ENCODE measurements at regions not wholly inside any gene's neighbourhood (a gene's known extent, or its start where the extent isn't known, plus 50 kb on each side); places are given as distances from the start of the nearest gene placed in this dataset.
A peak's percentile ranks its signal among the peaks of the same experiment; 100 is the strongest.

- intact Hi-C loops (cut with DNase I; ENCODE audit: low total_unique reads) = no loop called here
- TF ChIP-seq POLR2A (IDR thresholded peaks at IDR 0.05) (no peak), POLR2AphosphoS5 (IDR thresholded peaks at IDR 0.05) (no peak), CTCF (IDR thresholded peaks at IDR 0.05) (no peak), EP300 (IDR thresholded peaks at IDR 0.05) (no peak)
- peaks cover 0 to 7% (median 2%) of the 10 kb centered on the region in 4 donors for H3K4me1 ChIP-seq
- no peak for DNase-seq
- no peaks in the 10 kb centered on the region for H3K27me3 ChIP-seq
- peaks cover 0 to 10% (median 4%) of the 10 kb centered on the region in 4 donors for H3K9me3 ChIP-seq
- 86 to 95% (median 89%) methylated on average over 5 of the region's 5 CpGs for WGBS, 5 donors
- no peak overlapping the region for H3K27ac ChIP-seq
- H3K4me3 ChIP-seq = no peak overlapping the region
- H3K36me3 ChIP-seq = no peaks in the 10 kb centered on the region
These were observed 165.3 kb upstream of the GAS1 start for GRCh38 chr9:87112656-87113055.

GRCh38 chr9:87113874-87114273 lies 166.6 kb upstream of the GAS1 start:
- intact Hi-C loops (cut with DNase I; ENCODE audit: low total_unique reads) = no loop called here
- H3K27me3 ChIP-seq = no peaks in the 10 kb centered on the region
- H3K27ac ChIP-seq = no peak overlapping the region
- H3K4me3 ChIP-seq = no peak overlapping the region
- DNase-seq = no peak
- no peaks in the 10 kb centered on the region for H3K36me3 ChIP-seq
- peaks cover 0 to 8% (median 4%) of the 10 kb centered on the region in 4 donors for H3K4me1 ChIP-seq
- H3K9me3 ChIP-seq = peaks cover 0 to 10% (median 4%) of the 10 kb centered on the region in 4 donors
- TF ChIP-seq CTCF (IDR thresholded peaks at IDR 0.05) (no peak), POLR2AphosphoS5 (IDR thresholded peaks at IDR 0.05) (no peak), POLR2A (IDR thresholded peaks at IDR 0.05) (no peak), EP300 (IDR thresholded peaks at IDR 0.05) (no peak)
- 78 to 88% (median 81%) methylated on average over 2 of the region's 2 CpGs for WGBS, 5 donors

- intact Hi-C loops (cut with DNase I; ENCODE audit: low total_unique reads) = no loop called here
- TF ChIP-seq CTCF (IDR thresholded peaks at IDR 0.05) (no peak), EP300 (IDR thresholded peaks at IDR 0.05) (no peak), POLR2AphosphoS5 (IDR thresholded peaks at IDR 0.05) (no peak), POLR2A (IDR thresholded peaks at IDR 0.05) (no peak)
- Histone ChIP-seq H3K4me3 (no peak overlapping the region), H3K4me1 (peaks cover 11 to 27% (median 17%) of the 10 kb centered on the region in 4 donors), H3K27ac (peak overlapping the region in 1 of 5 donors; percentile 4), H3K27me3 (no peaks in the 10 kb centered on the region), H3K36me3 (no peaks in the 10 kb centered on the region), H3K9me3 (peaks cover 0 to 7% (median 4%) of the 10 kb centered on the region in 4 donors)
- 51 to 81% (median 73%) methylated on average over 1 of the region's 1 CpG for WGBS, 5 donors
- peak in 1 of 2 donors; percentile 71 for DNase-seq
These were observed 168.5 kb upstream of the GAS1 start for GRCh38 chr9:87115785-87116184.

GRCh38 chr9:87116492-87116891 lies 169.2 kb upstream of the GAS1 start:
- intact Hi-C loops (cut with DNase I; ENCODE audit: low total_unique reads) = no loop called here
- H3K4me3 ChIP-seq = no peak overlapping the region
- no peak for TF ChIP-seq CTCF (IDR thresholded peaks at IDR 0.05)
- TF ChIP-seq POLR2A (IDR thresholded peaks at IDR 0.05) = no peak
- no peak for TF ChIP-seq POLR2AphosphoS5 (IDR thresholded peaks at IDR 0.05)
- no peak for TF ChIP-seq EP300 (IDR thresholded peaks at IDR 0.05)
- H3K27me3 ChIP-seq = no peaks in the 10 kb centered on the region
- H3K9me3 ChIP-seq = peaks cover 0 to under 1% (median under 1%) of the 10 kb centered on the region in 4 donors
- no peak for DNase-seq
- WGBS, 5 donors = 75 to 87% (median 76%) methylated on average over 3 of the region's 3 CpGs
- H3K27ac ChIP-seq = peak overlapping the region in 1 of 5 donors; percentile 4
- no peaks in the 10 kb centered on the region for H3K36me3 ChIP-seq
- H3K4me1 ChIP-seq = peaks cover 11 to 33% (median 18%) of the 10 kb centered on the region in 4 donors

All from stomach (tissue), 8 donors.